ENCODE measurements at regions not wholly inside any gene's neighbourhood (a gene's known extent, or its start where the extent isn't known, plus 50 kb on each side); places are given as distances from the start of the nearest gene placed in this dataset.
"Not testable (repeated sequence)": the region's sequence is repeated elsewhere in the genome, so short reads cannot be mapped to it uniquely, and the experiment has no call there.

DNA sequence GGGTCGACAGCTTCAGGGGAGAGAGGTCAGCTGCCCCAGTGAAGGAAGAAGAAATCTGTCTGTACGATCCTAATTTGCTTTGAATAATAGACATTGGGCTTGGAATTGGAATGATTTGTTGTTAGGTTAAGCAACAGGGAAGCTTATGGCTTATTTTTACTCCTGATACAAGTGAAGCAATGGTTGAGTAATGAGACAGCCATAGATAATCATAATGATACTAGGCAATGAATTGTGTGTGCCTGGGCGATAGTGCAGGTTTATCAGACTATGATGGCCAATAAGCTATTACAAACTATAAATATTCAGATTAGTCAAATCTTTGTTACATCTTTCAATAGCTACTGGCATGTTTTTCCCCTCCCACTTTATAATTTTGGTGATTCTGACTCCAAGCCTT, 140.9 kb upstream of the CDIN1 start:
- DNase-seq = no peak

DNA sequence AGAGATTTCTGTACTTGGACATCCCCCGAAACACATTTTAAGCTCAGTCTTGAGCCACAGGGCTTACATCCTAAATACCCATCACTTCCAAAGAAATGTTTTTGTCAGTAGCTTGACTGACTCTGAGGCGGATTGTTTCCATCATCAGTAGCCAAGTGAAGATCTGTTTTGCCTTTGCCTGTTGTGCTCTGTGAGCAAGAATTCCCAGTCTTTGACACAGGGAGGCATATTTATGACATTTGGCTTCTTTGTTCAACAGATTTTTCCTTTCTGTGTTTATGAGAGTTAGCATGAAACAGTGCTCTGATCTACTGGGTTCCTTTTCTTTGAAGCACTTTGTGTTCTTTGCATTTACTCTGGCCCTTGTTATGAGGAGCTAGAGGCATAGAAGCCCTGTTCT, 132.1 kb upstream of the CDIN1 start:
- no peak for DNase-seq

DNA sequence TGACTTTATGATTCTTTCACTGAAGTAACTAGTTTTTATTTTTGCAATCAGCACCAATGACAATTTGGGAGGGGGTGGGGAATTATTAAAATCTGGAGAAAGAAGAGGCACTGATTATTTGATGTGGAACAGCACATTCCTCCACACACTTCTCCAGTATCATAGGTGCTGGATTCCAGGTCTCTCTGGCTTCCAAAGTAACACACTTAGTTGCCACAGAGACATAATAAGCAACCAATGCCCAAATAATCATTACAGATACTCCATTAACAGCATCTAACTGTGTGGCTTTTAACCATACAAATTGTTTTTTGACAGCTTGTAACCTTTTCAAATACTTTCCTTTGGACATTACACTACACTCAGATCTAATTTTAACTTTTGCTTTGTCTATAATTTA, 131.0 kb upstream of the CDIN1 start:
- DNase-seq = no peak

DNA sequence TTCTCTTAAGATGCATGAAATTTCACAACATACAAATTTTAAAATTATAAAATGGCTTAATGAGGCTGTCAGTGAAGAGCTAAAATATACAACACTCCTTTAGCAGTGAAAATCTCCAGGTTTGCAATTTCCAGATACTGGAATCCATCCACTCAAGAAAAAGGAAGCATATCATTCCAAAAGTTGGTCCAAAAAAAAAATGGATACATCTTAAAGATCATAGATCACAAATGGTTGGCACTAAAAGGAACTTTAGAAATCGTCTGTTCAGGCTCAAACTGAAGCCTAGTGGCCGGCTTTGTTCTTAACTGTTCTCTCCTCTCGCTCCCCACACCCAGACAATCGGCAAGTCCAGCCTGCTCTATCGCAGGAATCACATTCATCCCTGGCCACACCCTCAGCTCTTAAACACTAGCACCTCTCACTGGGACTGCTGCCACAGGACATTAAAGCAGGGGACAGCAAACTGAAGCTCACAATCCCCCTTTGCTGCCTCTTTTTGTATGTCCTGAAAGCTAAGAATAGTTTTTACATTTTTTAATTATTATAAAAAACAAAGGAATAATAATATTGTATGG, 130.3 kb upstream of the CDIN1 start:
- DNase-seq = no peak

- no peak for DNase-seq
Measured at GRCh38 chr15:36449662-36450145, 129.7 kb upstream of the CDIN1 start.

- DNase-seq = not testable (repeated sequence)
Measured at GRCh38 chr15:36454244-36454643, 125.2 kb upstream of the CDIN1 start.

DNA sequence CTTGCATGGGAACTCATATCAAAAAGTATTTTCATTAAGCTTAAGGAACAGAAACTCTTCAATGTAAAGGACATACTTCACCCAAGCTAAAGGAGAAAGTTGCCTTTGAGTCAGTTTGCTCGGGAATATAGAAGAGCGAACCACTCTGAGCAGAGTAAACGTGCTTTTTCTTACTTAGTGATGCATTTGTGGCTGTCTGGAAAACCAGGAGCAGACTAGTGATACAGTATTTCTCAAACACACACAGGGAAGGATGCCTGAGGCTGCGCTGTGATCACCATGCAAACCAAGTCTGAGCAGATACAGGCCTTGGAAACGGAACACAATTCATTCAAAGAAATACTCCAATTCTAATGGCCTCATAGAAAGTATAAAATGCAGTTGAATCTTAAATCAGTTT, 121.0 kb upstream of the CDIN1 start:
- no peak for DNase-seq

DNA sequence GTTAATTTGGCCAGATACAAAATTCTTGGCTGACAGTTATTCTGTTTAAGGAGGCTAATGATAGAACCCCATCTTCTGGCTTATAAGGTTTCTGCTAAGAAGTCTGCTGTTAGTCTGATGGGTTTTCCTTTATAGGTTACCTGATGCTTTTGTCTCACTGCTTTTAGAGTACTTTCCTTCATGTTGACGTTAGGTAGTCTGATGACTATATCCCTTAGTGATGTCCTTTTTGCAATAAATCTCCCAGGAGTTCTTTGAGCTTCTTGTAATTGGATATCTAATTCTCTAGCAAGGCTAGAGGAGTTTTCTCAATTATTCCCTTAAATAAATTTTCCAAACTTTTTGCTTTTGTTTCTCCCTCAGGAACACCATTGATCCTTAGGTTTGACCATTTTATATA, 114.1 kb upstream of the CDIN1 start:
- DNase-seq = no peak

GRCh38 chr15:36468746-36469145, 110.7 kb upstream of the CDIN1 start:
- DNase-seq = no peak

DNA sequence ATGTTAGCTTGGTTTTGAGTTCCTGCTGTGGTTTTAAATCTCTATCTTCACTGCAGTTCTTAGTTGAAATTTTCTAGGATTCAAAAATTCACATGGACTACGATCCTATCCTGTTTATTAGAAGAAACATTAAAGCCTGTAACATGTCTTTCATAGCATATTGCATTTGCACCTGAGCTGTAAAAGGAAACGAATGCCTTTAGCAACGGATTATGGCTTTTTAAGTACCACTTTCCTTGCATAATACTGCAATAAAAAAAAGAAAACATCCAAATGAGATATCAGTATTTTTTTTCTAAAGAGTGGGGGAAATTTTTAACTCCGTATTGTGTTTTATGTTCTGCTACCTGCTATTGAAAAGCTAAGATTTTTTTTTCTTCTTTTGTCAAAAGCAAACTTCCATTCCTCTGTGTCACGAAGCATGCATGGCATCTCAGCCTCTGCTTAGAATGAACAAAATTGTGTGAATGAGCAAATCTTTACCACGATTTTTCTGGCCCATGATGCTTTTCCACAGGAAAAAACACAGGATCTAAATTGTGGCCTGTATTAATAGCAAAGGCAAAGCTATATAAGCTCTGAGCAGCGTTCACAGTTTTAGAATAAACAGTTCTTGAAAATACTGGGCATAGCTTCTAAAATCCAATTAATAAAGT, 110.0 kb upstream of the CDIN1 start:
- no peak for DNase-seq

GRCh38 chr15:36472672-36473071, 106.8 kb upstream of the CDIN1 start:
- DNase-seq = no peak

GRCh38 chr15:36478561-36478960, 100.9 kb upstream of the CDIN1 start:
- no peak for DNase-seq

DNA sequence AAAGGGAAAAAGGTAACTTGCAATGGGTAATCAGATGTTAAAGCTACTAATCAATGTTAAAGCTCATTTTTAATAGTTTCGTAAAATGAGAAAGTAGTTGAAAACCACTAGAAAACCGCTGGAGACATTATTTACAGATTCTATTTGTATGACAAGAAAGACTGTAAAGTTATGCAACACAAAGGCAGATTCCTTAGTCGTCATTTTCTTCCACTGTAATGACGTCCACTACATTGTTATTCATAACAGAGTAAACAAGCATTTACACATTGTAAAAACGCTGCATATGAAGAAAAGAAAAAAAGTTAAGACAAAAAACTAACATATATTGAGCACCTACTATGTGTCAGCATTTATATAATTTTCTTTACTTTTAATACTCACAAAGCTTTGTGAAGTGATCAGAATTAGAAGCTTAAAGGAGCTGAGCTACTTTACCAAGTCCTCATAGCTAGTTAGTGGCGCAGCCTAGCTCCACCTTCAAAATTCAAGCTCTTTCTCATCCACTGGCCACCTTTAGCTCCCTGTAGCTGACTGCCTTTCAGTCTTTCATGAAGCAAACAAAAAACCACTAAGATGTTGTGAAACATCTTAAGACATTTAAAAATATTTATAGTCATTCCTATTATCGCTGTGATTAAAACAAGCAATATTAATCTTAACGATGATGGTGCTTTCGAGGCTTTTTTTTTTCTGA, 100.1 kb upstream of the CDIN1 start:
- no peak for DNase-seq

GRCh38 chr15:36481156-36481555, 98.3 kb upstream of the CDIN1 start:
- no peak for DNase-seq

DNA sequence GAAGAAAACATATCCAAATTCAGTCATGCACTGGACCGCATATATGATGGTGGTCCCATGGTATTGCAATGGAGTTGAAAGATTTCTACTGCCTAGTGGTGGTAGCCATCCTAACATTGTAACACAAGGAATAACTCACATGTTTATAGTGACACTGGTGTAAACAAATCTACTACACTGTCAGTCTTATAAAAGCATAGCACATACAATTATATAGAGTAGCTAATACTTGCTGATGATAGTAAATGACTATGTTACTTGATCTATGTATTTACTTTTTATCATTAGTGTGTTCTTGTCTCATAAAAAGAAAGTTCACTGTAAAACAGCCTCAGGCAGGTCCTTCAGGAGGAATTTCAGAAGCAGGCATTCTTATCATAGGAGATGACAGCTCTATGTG, 96.0 kb upstream of the CDIN1 start:
- no peak for DNase-seq

DNA sequence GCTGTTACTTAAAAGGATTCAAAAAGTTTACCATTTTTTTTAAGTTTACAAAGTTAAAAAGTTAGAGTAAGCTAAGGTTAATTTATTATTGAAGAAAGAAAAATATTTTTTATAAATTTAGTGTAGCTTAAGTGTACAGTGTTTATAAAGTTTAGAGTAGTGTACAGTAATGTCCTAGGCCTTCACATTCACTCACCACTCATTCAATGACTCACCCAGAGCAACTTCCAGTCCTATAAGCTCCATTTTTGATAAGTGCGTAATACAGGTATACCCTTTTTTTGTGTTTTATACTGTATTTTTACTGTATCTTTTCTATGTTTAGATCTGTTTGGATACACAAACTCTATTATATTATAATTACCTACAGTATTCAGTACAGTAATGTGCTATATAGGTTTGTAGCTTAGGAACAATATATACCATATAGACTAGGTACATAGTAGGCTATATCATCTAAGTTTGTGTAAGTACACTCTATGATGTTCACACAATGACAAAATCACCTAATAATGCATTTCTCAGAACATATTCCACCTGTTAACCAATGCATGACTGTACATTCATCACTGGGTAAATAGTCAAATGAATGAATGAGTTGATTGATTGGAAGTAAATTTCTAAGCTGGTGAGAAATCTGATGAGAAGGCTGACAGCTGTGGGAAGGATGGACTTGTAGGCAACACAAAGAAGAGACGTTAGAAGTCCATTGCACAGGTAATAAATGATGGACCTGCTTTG, 95.2 kb upstream of the CDIN1 start:
- no peak for DNase-seq

DNA sequence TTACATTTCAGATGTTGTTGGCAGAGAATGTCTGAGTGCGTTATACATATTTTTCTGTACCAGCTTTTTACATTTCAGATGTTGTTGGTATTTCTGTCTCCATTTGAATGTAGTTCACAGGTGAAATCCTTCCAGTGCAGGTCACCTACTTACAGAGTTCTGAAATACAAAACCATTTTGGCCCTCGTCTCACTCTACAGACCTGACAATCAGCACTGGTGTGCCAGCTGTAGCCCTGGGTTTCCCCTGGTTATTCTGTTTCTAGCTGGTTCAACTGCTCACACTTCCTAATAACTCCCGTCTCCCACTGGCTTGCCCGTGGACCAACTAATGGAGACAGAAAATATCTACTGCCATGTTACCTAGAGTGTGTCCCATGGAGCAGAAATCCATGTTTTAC, 87.5 kb upstream of the CDIN1 start:
- DNase-seq = no peak

- DNase-seq = no peak
Measured at GRCh38 chr15:36495456-36495991, 83.9 kb upstream of the CDIN1 start.

- DNase-seq = no peak
Measured at GRCh38 chr15:36497901-36498300, 81.5 kb upstream of the CDIN1 start.

DNA sequence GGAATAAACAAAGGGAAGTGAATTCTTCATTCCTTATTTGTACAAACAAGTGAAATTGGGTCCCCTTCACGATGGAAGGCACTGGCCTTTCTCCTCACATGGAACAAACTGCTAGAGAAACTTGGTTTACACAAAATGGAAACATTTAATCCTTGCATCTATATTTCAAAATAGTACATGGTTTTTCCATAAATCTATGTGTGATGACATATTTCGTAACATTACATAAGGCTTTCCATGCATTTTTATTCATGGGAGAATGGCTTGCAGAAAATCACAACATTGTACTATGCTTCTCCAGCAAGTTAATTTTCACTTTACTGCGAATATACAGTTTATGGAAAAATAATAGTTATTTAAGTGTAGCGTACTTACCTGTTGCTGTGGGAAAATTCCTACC, 81.0 kb upstream of the CDIN1 start:
- no peak for DNase-seq

DNA sequence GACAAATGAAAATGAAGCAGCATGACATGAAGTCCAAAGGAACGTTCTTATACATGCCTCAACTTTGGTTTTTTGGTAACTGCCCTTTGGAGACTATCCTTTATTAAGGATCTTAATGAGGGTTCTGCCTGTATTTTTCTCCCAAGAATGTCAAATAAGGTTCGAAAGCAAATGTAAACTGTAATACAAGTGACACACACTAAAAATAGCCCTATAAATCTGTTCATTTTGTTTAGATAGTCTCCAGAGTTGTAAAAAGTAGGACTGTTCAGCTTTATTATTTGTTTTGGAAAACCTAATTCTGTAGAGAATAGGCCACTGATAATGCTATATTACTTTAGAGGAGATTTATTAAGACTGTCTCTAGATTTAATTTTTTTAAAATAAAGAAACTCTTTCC, 80.5 kb upstream of the CDIN1 start:
- DNase-seq = no peak

- no peak for DNase-seq
Measured at GRCh38 chr15:36499412-36500389, 79.7 kb upstream of the CDIN1 start.

Measured in activated CD8-positive, alpha-beta memory T cell treated with anti-CD3 and anti-CD28 coated beads for 24 hours (primary cell).